Ovary (tissue), 7 donors: ENCODE measurements at regions not wholly inside any gene's neighbourhood (a gene's known extent, or its start where the extent isn't known, plus 50 kb on each side); places are given as distances from the start of the nearest gene placed in this dataset.

Source experiments
- DNase-seq, 5 donors: peaks; one replicate each; pipeline ENCODE4 v3.0.0-alpha.2; 2019 to 2020
- H3K27ac ChIP-seq, 2 donors: fragments of 200-600 bp; one replicate each; pipeline versions ENCODE4 v1.5.1 to v1.8.0; 2019 to 2022
- H3K27me3 ChIP-seq: fragments of 200-600 bp; one replicate; pipeline ENCODE4 v1.8.0; 2022
- H3K36me3 ChIP-seq: fragments of 200-600 bp; sonication (generic); one replicate; pipeline ENCODE4 v1.5.1; 2019
- H3K4me1 ChIP-seq: one replicate; pipeline ENCODE4 v1.8.1; 2013; ENCODE audit warnings: mild to moderate bottlenecking, moderate library complexity; ENCODE audit not compliant: insufficient read depth
- H3K4me3 ChIP-seq: fragments of 200-600 bp; sonication (generic); one replicate; pipeline ENCODE4 v1.5.1; 2017
- H3K9me3 ChIP-seq, 2 donors: fragments of 200-600 bp in 1 of 2; sonication (generic) in 1 of 2; one replicate each; pipeline versions ENCODE4 v1.5.1 to v1.8.1; 2013 to 2019; ENCODE audit warnings: mild to moderate bottlenecking in 1 of 2, moderate library complexity in 1 of 2
- CTCF ChIP-seq, 3 donors: fragments of 450-650 bp in 2 of 3; fragments of 200-600 bp in 1 of 3; IDR thresholded peaks; one replicate each; pipeline versions ENCODE4 v1.5.1 to v1.8.0; 2016 to 2022; ENCODE audit warnings: antibody characterized with exemption in 3 of 3, mild to moderate bottlenecking in 1 of 3
- EP300 ChIP-seq: sonication (generic); formaldehyde crosslinking; IDR thresholded peaks from one replicate; pipeline ENCODE4 v1.6.1; 2017; ENCODE audit warnings: antibody characterized with exemption
- POLR2A ChIP-seq: fragments of 450-650 bp; IDR thresholded peaks from one replicate; pipeline ENCODE4 v1.6.1; 2017; ENCODE audit warnings: antibody characterized with exemption, mild to moderate bottlenecking, moderate library complexity
- WGBS, 3 donors: extraction: QIAGEN DNeasy Blood & Tissue Kit in 1 of 3; methylation state at CpG; one replicate each; pipeline versions ENCODE4 v1.1.5 to v1.1.7; 2013 to 2017; 5-methylcytosine and 5-hydroxymethylcytosine counted together
- intact Hi-C, 4 donors: fragments of 100-400 bp; cut with DNase I; formaldehyde crosslinking; loops; one replicate each; pipeline versions ENCODE4 v1.11.0 to v1.15.1; 2022 to 2023
- donor health status: DM: no; HTN: no; CAD: no; lungs with moderate emphysema.
- donor health status: DM: no; HTN: no; CAD: no.
- donor health status: Bipolar disorder and iron deficiency.
- donor health status: DM: no; HTN: no; CAD: no.
- donor health status: DM: yes; HTN: yes; CAD: no.

- Histone ChIP-seq H3K27ac (no peak overlapping the region), H3K36me3 (no peaks in the 10 kb centered on the region), H3K27me3 (no peaks in the 10 kb centered on the region), H3K4me1 (no peaks in the 10 kb centered on the region), H3K9me3 (no peaks in the 10 kb centered on the region), H3K4me3 (no peak overlapping the region)
- intact Hi-C loops, result no loop called here
- 46 to 56% (median 53%) methylated on average over 6 of the region's 6 CpGs for WGBS, 3 donors
- no peak for DNase-seq
- TF ChIP-seq EP300 (no peak), CTCF (IDR thresholded peaks at IDR 0.05) (no peak), POLR2A (no peak)
Observed at GRCh38 chr5:173709761-173710160, 93.3 kb upstream of the BOD1 start.

GRCh38 chr5:173710528-173710927, 94.1 kb upstream of the BOD1 start:
- Histone ChIP-seq H3K27ac (no peak overlapping the region), H3K4me3 (no peak overlapping the region), H3K27me3 (no peaks in the 10 kb centered on the region), H3K4me1 (no peaks in the 10 kb centered on the region), H3K9me3 (no peaks in the 10 kb centered on the region), H3K36me3 (no peaks in the 10 kb centered on the region)
- DNase-seq, result no peak
- WGBS, 3 donors, result 91 to 96% (median 94%) methylated on average over 7 of the region's 7 CpGs
- TF ChIP-seq CTCF (IDR thresholded peaks at IDR 0.05) (no peak), EP300 (no peak), POLR2A (no peak)
- intact Hi-C loops, result no loop called here

DNA sequence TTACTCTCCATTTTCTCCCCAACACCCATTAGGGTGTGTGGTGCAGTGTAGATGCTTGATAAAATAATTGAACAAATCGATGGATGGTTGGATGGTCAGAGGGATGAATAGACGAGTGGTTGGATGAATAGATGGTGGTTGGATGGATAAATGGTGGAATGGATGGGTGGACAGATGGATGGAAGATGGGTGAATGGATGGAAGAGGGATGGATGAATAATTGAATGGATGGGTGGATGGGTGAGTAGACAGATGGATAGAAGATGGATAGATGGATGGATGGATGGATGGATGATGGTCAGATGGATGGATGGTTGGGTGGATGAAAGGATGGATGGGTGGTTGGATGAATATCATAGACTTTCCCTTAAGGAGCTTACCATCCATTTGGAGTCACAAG, 95.0 kb upstream of the BOD1 start:
- WGBS, 3 donors, result 94 to 99% (median 96%) methylated on average over 2 of the region's 2 CpGs
- no peak for DNase-seq
- H3K36me3 ChIP-seq, result no peaks in the 10 kb centered on the region
- H3K27ac ChIP-seq, result no peak overlapping the region
- no peaks in the 10 kb centered on the region for H3K27me3 ChIP-seq
- H3K9me3 ChIP-seq, result no peaks in the 10 kb centered on the region
- no peak overlapping the region for H3K4me3 ChIP-seq
- intact Hi-C loops, result no loop called here
- H3K4me1 ChIP-seq, result no peaks in the 10 kb centered on the region
- no peak for TF ChIP-seq POLR2A
- TF ChIP-seq CTCF (IDR thresholded peaks at IDR 0.05), result no peak
- no peak for TF ChIP-seq EP300

GRCh38 chr5:173712609-173713175, 96.2 kb upstream of the BOD1 start:
- Histone ChIP-seq H3K4me3 (no peak overlapping the region), H3K27me3 (no peaks in the 10 kb centered on the region), H3K36me3 (no peaks in the 10 kb centered on the region), H3K4me1 (no peaks in the 10 kb centered on the region), H3K9me3 (no peaks in the 10 kb centered on the region), H3K27ac (no peak overlapping the region)
- intact Hi-C loops, result no loop called here
- no peak for DNase-seq
- 78 to 83% (median 82%) methylated on average over 10 of the region's 10 CpGs for WGBS, 3 donors
- TF ChIP-seq EP300 (no peak), CTCF (IDR thresholded peaks at IDR 0.05) (no peak), POLR2A (no peak)
